Non-pigmented ciliary epithelial cell (primary cell): ENCODE measurements at regions not wholly inside any gene's neighbourhood (a gene's known extent, or its start where the extent isn't known, plus 50 kb on each side); places are given as distances from the start of the nearest gene placed in this dataset.

ENCODE experiments used
- DNase-seq: peaks from one replicate; pipeline ENCODE4 v3.0.0-alpha.2; 2010; ENCODE audit warnings: low read depth

- DNase-seq, result no peak
Observed at GRCh38 chr6:166842607-166843006, 113.7 kb downstream of the RNASET2 start.

- no peak for DNase-seq
Observed at GRCh38 chr6:166841216-166841615, 115.1 kb downstream of the RNASET2 start.

- DNase-seq, result no peak
Observed at GRCh38 chr6:166839569-166839968, 116.8 kb downstream of the RNASET2 start.

- no peak for DNase-seq
Observed at GRCh38 chr6:166838987-166839386, 117.4 kb downstream of the RNASET2 start.

- no peak for DNase-seq
Observed at GRCh38 chr6:166836785-166837718, 119.3 kb downstream of the RNASET2 start.

GRCh38 chr6:166834049-166834448, 122.3 kb downstream of the RNASET2 start:
- DNase-seq, result no peak

GRCh38 chr6:166830891-166831363, 125.4 kb downstream of the RNASET2 start:
- no peak for DNase-seq

GRCh38 chr6:166830185-166830890, 126.0 kb downstream of the RNASET2 start:
- no peak for DNase-seq

GRCh38 chr6:166826264-166826663, 130.1 kb downstream of the RNASET2 start:
- no peak for DNase-seq

- peak; percentile 38 for DNase-seq
Observed at GRCh38 chr6:166825553-166826145, 130.7 kb downstream of the RNASET2 start.

GRCh38 chr6:166824880-166825250, 131.5 kb downstream of the RNASET2 start:
- DNase-seq, result no peak

- no peak for DNase-seq
Observed at GRCh38 chr6:166824146-166824879, 132.0 kb downstream of the RNASET2 start.

- DNase-seq, result no peak
Observed at GRCh38 chr6:166822609-166823008, 133.7 kb downstream of the RNASET2 start.

GRCh38 chr6:166820483-166820882, 135.9 kb downstream of the RNASET2 start:
- no peak for DNase-seq

GRCh38 chr6:166820070-166820469, 136.3 kb downstream of the RNASET2 start:
- no peak for DNase-seq

- no peak for DNase-seq
Observed at GRCh38 chr6:166815629-166816028, 140.7 kb downstream of the RNASET2 start.

GRCh38 chr6:166814390-166814789, 142.0 kb downstream of the RNASET2 start:
- DNase-seq, result no peak

- no peak for DNase-seq
Observed at GRCh38 chr6:166813461-166813860, 142.9 kb downstream of the RNASET2 start.

- no peak for DNase-seq
Observed at GRCh38 chr6:166810864-166811263, 145.5 kb downstream of the RNASET2 start.

- no peak for DNase-seq
Observed at GRCh38 chr6:166809721-166810120, 146.6 kb downstream of the RNASET2 start.

- no peak for DNase-seq
Observed at GRCh38 chr6:166806962-166807757, 149.2 kb downstream of the RNASET2 start.
